Adrenal gland (tissue), 5 donors: ENCODE measurements at regions not wholly inside any gene's neighbourhood (a gene's known extent, or its start where the extent isn't known, plus 50 kb on each side); places are given as distances from the start of the nearest gene placed in this dataset.

Experiments used
- CTCF ChIP-seq, 6 experiments: fragments of 450-650 bp in 4 of 6; fragments of 200-600 bp in 2 of 6; sonication (generic) in 1 of 6; IDR thresholded peaks; 1 replicate in 5 of 6; 2 replicates in 1 of 6; pipeline versions ENCODE4 v1.5.1 to v1.8.0; 2016 to 2021; ENCODE audit warnings: antibody characterized with exemption in 6 of 6, mild to moderate bottlenecking in 2 of 6, moderate library complexity in 1 of 6
- POLR2A ChIP-seq, 2 donors: fragments of 450-650 bp; IDR thresholded peaks; one replicate each; pipeline ENCODE4 v1.6.1; 2017; ENCODE audit warnings: antibody characterized with exemption in 2 of 2, mild to moderate bottlenecking in 2 of 2, moderate library complexity in 1 of 2
- donor health status: DM: no; HTN: no; CAD: no.

GRCh38 chr6:15082708-15083107, 163.2 kb upstream of the JARID2 start:
- no peak for TF ChIP-seq POLR2A (IDR thresholded peaks at IDR 0.05)
- TF ChIP-seq CTCF (IDR thresholded peaks at IDR 0.05), result no peak
